BLaER1 (cell line): ENCODE measurements at regions not wholly inside any gene's neighbourhood (a gene's known extent, or its start where the extent isn't known, plus 50 kb on each side); places are given as distances from the start of the nearest gene placed in this dataset.

Experiments used
- H3K27ac ChIP-seq: shearing (Covaris generic); formaldehyde crosslinking; 2 replicates; pipeline ENCODE4 v1.8.1; 2022
- H3K27me3 ChIP-seq: shearing (Covaris generic); formaldehyde crosslinking; 2 replicates; pipeline ENCODE4 v1.8.1; 2022
- H3K36me3 ChIP-seq: shearing (Covaris generic); formaldehyde crosslinking; 2 replicates; pipeline ENCODE4 v1.8.1; 2022
- H3K4me1 ChIP-seq: shearing (Covaris generic); formaldehyde crosslinking; 2 replicates; pipeline ENCODE4 v1.8.1; 2022
- H3K4me2 ChIP-seq: shearing (Covaris generic); formaldehyde crosslinking; 2 replicates; pipeline ENCODE4 v1.8.1; 2022
- H3K4me3 ChIP-seq: shearing (Covaris generic); formaldehyde crosslinking; 2 replicates; pipeline ENCODE4 v1.8.1; 2022
- H3K9ac ChIP-seq: shearing (Covaris generic); formaldehyde crosslinking; 2 replicates; pipeline ENCODE4 v1.8.1; 2022
- H3K9me3 ChIP-seq: shearing (Covaris generic); formaldehyde crosslinking; 2 replicates; pipeline ENCODE4 v1.8.1; 2022
- H4K20me1 ChIP-seq: shearing (Covaris generic); formaldehyde crosslinking; 2 replicates; pipeline ENCODE4 v1.8.1; 2022
- Cebpa-rat ChIP-seq: shearing (Covaris generic); IDR thresholded peaks from 2 replicates; pipeline ENCODE4 v1.8.1; 2022

DNA sequence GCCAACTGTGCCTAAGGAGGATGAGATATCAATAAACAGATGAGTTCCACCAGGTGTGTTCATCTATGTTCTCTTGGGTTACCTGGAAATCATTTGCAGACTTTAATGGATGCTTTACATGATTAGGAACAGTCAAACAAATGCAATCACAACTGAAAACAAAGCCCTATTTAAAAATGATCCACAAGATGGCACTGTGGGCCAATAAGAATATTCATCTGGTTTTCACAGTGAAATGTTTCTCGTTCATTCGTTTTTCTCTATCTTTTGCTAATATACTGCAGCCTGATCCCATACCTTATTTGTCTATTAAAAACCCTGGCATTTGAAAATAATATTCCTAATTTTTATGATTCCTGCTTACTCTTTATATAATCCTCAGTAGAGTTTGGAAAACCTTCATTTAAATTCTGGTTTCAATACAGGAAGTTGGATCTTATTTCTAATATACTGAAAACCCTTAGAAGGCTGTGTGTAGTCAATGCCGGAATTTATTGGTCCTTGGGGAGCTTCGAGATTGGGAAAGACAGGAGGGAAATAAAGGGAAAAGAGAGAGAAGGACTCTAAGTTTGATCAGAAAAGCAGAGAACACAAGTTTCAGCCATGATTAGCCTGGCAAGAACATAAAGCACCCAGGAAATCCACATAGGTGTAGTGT is 63.8 kb upstream of the TAPT1 start:
- Histone ChIP-seq H3K27ac (no peak overlapping the region), H3K9ac (no peak overlapping the region), H4K20me1 (no peaks in the 10 kb centered on the region), H3K4me3 (no peak overlapping the region), H3K27me3 (no peaks in the 10 kb centered on the region), H3K4me1 (no peaks in the 10 kb centered on the region), H3K4me2 (no peak overlapping the region), H3K9me3 (peaks cover 5% of the 10 kb centered on the region), H3K36me3 (no peaks in the 10 kb centered on the region)
- no peak for TF ChIP-seq Cebpa-rat

DNA sequence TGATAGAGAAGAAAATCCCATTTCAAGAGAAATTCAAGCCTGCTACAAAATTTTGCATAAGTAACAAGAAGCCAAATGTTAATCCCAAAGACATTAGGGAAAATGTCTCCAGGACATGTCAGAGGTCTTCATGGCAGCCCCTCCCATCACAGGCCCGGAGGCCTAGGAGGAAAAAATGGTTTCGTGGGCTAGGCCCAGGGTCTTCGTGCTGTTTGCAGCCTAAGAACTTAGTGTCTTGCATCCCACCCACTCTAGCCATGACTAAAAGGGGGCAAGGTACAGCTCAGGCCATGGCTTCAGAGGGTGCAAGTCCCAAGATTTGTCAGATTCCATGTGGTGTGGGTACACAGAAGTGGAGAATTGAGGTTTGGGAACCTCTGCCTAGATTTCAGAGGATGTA is 57.8 kb upstream of the TAPT1 start:
- no peak overlapping the region for H3K9ac ChIP-seq

DNA sequence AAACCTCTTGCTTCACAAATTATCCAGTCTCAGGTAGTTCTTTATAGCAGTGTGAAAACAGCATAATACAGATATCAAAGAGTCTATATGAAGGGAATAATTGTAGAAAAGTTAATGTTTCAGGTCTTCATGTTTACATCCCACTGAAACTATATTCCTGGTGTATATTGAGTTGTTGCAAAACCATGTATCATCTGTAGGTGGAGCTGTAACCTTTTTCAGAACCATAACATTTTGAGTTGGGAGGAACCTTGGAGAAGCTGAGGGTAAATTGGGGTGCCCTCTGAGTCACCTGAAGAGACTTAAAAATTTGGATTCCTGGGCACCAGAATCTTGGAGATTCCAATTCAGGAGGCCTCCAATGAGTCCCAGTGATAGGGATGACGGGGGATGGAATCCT is 51.9 kb upstream of the TAPT1 start:
- Histone ChIP-seq H3K4me3 (no peak overlapping the region), H3K27me3 (no peaks in the 10 kb centered on the region), H4K20me1 (no peaks in the 10 kb centered on the region), H3K4me2 (no peak overlapping the region), H3K9ac (no peak overlapping the region), H3K4me1 (no peaks in the 10 kb centered on the region), H3K27ac (no peak overlapping the region), H3K36me3 (peaks cover 6% of the 10 kb centered on the region; the same call in 1 of the 2 replicates), H3K9me3 (peaks cover 45% of the 10 kb centered on the region)
- TF ChIP-seq Cebpa-rat, result no peak

More for the DNA sequence above, 57.8 kb upstream of the TAPT1 start:
- no peaks in the 10 kb centered on the region for H3K4me1 ChIP-seq
- no peak overlapping the region for H3K4me2 ChIP-seq
- no peak overlapping the region for H3K27ac ChIP-seq
- H3K9me3 ChIP-seq, result peaks cover 34% of the 10 kb centered on the region
- TF ChIP-seq Cebpa-rat, result no peak
- no peaks in the 10 kb centered on the region for H3K27me3 ChIP-seq
- peaks cover 4% of the 10 kb centered on the region; the same call in 1 of the 2 replicates for H3K36me3 ChIP-seq
- H4K20me1 ChIP-seq, result no peaks in the 10 kb centered on the region
- no peak overlapping the region for H3K4me3 ChIP-seq
